Glomerular visceral epithelial cell (primary cell): ENCODE measurements at regions not wholly inside any gene's neighbourhood (a gene's known extent, or its start where the extent isn't known, plus 50 kb on each side); places are given as distances from the start of the nearest gene placed in this dataset.
"Not testable (repeated sequence)": the region's sequence is repeated elsewhere in the genome, so short reads cannot be mapped to it uniquely, and the experiment has no call there.

ENCODE experiments used
- DNase-seq: peaks from one replicate; pipeline ENCODE4 v3.0.0-alpha.2; 2016; ENCODE audit errors: extremely low spot score

- DNase-seq: not testable (repeated sequence)
These were observed 56.1 kb downstream of the ZNF22 start for GRCh38 chr10:45056806-45057205.

- DNase-seq: no peak
These were observed 57.9 kb downstream of the ZNF22 start for GRCh38 chr10:45058580-45058979.

GRCh38 chr10:45058992-45059561 lies 58.4 kb downstream of the ZNF22 start:
- no peak for DNase-seq

- no peak for DNase-seq
These were observed 58.9 kb downstream of the ZNF22 start for GRCh38 chr10:45059632-45060031.

- no peak for DNase-seq
These were observed 61.3 kb downstream of the ZNF22 start for GRCh38 chr10:45061982-45062381.

- DNase-seq: no peak
These were observed 63.0 kb downstream of the ZNF22 start for GRCh38 chr10:45063591-45064231.

GRCh38 chr10:45064998-45065397 lies 64.3 kb downstream of the ZNF22 start:
- DNase-seq: no peak

GRCh38 chr10:45071043-45071813 lies 70.5 kb downstream of the ZNF22 start:
- DNase-seq: no peak

- no peak for DNase-seq
These were observed 74.5 kb downstream of the ZNF22 start for GRCh38 chr10:45075216-45075615.

GRCh38 chr10:45075826-45076380 lies 75.2 kb downstream of the ZNF22 start:
- DNase-seq: no peak

- no peak for DNase-seq
These were observed 76.2 kb downstream of the ZNF22 start for GRCh38 chr10:45076891-45077290.

GRCh38 chr10:45080331-45080730 lies 79.6 kb downstream of the ZNF22 start:
- no peak for DNase-seq

GRCh38 chr10:45082176-45082575 lies 81.5 kb downstream of the ZNF22 start:
- DNase-seq: no peak

GRCh38 chr10:45091968-45092367 lies 91.2 kb downstream of the ZNF22 start:
- no peak for DNase-seq

- no peak for DNase-seq
These were observed 93.2 kb downstream of the ZNF22 start for GRCh38 chr10:45093945-45094344.

- no peak for DNase-seq
These were observed 94.6 kb downstream of the ZNF22 start for GRCh38 chr10:45095286-45095685.

GRCh38 chr10:45096001-45096400 lies 95.3 kb downstream of the ZNF22 start:
- no peak for DNase-seq

- DNase-seq: no peak
These were observed 99.7 kb downstream of the ZNF22 start for GRCh38 chr10:45100429-45100828.

- DNase-seq: no peak
These were observed 104.0 kb downstream of the ZNF22 start for GRCh38 chr10:45104674-45105073.

- not testable (repeated sequence) for DNase-seq
These were observed 104.6 kb downstream of the ZNF22 start for GRCh38 chr10:45105309-45105708.

- no peak for DNase-seq
These were observed 105.6 kb downstream of the ZNF22 start for GRCh38 chr10:45106236-45106856.

- DNase-seq: no peak
These were observed 110.8 kb downstream of the ZNF22 start for GRCh38 chr10:45111509-45111908.
